Kidney (tissue), 13 donors: ENCODE measurements at regions not wholly inside any gene's neighbourhood (a gene's known extent, or its start where the extent isn't known, plus 50 kb on each side); places are given as distances from the start of the nearest gene placed in this dataset.

Source experiments
- DNase-seq, 5 donors: peaks; one replicate each; pipeline ENCODE4 v3.0.0-alpha.2; 2013 to 2020
- FAIRE-seq: peaks from 2 replicates; lab custom pipeline; 2012; peaks lifted over from hg19 to GRCh38; lab: Jason Lieb, UNC
- H3K27ac ChIP-seq, 2 donors: one replicate each; pipeline ENCODE4 v1.7.0; 2013; ENCODE audit warnings: low read depth in 2 of 2, low read length in 2 of 2, inconsistent platforms in 1 of 2
- H3K27me3 ChIP-seq: one replicate; pipeline ENCODE4 v1.7.1; 2013; ENCODE audit warnings: low read length, inconsistent platforms; ENCODE audit not compliant: control insufficient read depth, insufficient read depth
- H3K36me3 ChIP-seq, 3 donors: one replicate each; pipeline versions ENCODE4 v1.7.0 to v1.7.1; 2013; ENCODE audit warnings: low read length in 3 of 3, control low read depth in 1 of 3, inconsistent platforms in 1 of 3; ENCODE audit not compliant: insufficient read depth in 3 of 3, control insufficient read depth in 2 of 3
- H3K4me1 ChIP-seq, 3 donors: one replicate each; pipeline versions ENCODE4 v1.7.0 to v1.7.1; 2013; ENCODE audit warnings: low read length in 3 of 3, inconsistent platforms in 1 of 3, low read depth in 1 of 3; ENCODE audit not compliant: control insufficient read depth in 2 of 3, insufficient read depth in 2 of 3
- H3K4me3 ChIP-seq, 3 donors: one replicate each; pipeline versions ENCODE4 v1.7.0 to v1.8.1; 2013; ENCODE audit warnings: low read length in 3 of 3, control low read depth in 1 of 3, inconsistent platforms in 1 of 3
- H3K9ac ChIP-seq, 3 donors: one replicate each; pipeline versions ENCODE4 v1.7.0 to v1.7.1; 2013; ENCODE audit warnings: low read length in 3 of 3, control low read depth in 1 of 3, inconsistent platforms in 1 of 3
- H3K9me3 ChIP-seq, 3 donors: one replicate each; pipeline versions ENCODE4 v1.7.0 to v1.7.1; 2013; ENCODE audit warnings: low read length in 3 of 3, control low read depth in 1 of 3, inconsistent platforms in 1 of 3; ENCODE audit not compliant: control insufficient read depth in 2 of 3, insufficient read depth in 1 of 3
- intact Hi-C: fragments of 100-400 bp; cut with DNase I; formaldehyde crosslinking; loops from one replicate; pipeline ENCODE4 v1.11.1; 2022
- TF ChIP-seq, protein P1 (sequence below): IDR thresholded peaks from 3 replicates; pipeline ENCODE4 v1.5.1; 2012; ENCODE audit warnings: mild to moderate bottlenecking, moderate library complexity, borderline replicate concordance; ENCODE audit not compliant: insufficient read depth; ENCODE audit errors: extremely low read depth
- donor health status: control.
- donor health status: control.
- donor health status: control.
- donor health status: control.
- donor health status: control.
- donor health status: DM: yes; HTN: yes; CAD: no.
- donor health status: Normal renal cell carcinoma (clear cell type).

DNA sequence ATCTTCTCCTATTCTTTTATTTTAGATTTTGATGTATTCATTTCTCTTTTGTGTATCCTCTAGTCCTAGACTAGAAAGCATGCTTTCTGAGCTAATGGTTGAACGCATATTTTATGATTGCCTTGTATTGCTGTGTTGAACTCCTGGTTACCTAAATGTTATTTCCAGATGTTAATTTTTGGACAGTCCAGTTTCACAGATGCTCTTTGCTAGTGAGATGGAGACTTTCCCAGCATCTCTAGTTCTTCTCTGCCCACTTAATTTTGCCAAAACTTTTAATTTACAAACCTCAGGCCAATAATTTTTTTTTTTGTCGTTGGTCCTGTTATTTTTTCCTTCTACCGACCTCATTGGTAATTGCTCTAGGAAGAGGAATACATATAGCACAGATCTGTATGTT, 153.2 kb downstream of the HAUS1 start:
- Histone ChIP-seq H3K4me1 (peaks cover 0 to 4% (median 0%) of the 10 kb centered on the region in 3 donors), H3K27ac (no peak overlapping the region), H3K36me3 (no peaks in the 10 kb centered on the region), H3K9ac (no peak overlapping the region), H3K4me3 (no peak overlapping the region), H3K27me3 (no peaks in the 10 kb centered on the region), H3K9me3 (no peaks in the 10 kb centered on the region)
- TF ChIP-seq, protein P1, sequence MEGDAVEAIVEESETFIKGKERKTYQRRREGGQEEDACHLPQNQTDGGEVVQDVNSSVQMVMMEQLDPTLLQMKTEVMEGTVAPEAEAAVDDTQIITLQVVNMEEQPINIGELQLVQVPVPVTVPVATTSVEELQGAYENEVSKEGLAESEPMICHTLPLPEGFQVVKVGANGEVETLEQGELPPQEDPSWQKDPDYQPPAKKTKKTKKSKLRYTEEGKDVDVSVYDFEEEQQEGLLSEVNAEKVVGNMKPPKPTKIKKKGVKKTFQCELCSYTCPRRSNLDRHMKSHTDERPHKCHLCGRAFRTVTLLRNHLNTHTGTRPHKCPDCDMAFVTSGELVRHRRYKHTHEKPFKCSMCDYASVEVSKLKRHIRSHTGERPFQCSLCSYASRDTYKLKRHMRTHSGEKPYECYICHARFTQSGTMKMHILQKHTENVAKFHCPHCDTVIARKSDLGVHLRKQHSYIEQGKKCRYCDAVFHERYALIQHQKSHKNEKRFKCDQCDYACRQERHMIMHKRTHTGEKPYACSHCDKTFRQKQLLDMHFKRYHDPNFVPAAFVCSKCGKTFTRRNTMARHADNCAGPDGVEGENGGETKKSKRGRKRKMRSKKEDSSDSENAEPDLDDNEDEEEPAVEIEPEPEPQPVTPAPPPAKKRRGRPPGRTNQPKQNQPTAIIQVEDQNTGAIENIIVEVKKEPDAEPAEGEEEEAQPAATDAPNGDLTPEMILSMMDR: no peak
- intact Hi-C loops: no loop called here
- FAIRE-seq (no peak), DNase-seq (no peak)

DNA sequence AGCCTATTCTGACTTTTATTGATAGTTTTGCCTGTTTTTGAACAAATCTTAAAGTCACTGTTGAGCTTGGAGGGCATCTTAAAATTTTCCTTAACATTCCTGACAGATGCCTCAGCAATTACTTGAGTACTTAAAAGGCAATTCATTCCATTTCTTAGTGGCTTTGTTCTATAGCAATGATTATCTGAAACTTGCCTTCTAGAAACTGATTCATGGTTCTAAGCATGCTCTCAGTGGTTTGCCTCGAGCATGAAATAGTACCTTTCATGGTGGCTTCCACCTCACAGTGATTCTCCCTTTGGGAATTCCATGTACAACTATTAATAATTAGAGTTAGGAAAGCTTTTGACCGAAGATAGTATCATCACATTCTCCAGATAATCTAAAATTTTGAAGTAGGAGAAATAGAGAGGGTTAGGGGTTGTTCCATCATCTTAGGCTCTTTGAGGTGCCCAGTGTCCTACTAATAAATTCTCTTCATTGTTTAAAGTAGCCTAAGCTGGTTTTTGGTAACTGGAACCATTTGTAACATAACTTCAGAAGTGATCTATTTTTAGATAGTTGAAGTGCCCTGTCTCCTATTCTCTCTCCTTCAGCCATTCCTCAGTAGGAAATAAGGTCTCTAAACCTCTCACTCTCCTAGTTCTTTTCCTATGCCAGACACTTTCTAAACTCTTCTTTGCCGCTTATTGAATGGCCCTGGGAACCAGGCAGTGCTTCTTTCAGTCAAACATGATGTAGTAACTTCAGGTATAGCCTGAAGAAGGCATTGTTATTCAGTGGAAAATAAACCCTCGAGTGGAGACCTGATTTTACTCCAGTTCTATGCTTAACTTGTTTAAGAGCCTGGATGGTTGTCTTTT, 156.1 kb downstream of the HAUS1 start:
- Histone ChIP-seq H3K27me3 (no peaks in the 10 kb centered on the region), H3K9me3 (no peaks in the 10 kb centered on the region), H3K4me3 (no peak overlapping the region), H3K9ac (no peak overlapping the region), H3K27ac (no peak overlapping the region), H3K36me3 (peaks cover 0 to 6% (median 5%) of the 10 kb centered on the region in 3 donors), H3K4me1 (no peaks in the 10 kb centered on the region)
- intact Hi-C loops: no loop called here
- no peak for FAIRE-seq
- no peak for DNase-seq
- TF ChIP-seq, protein P1: no peak

DNA sequence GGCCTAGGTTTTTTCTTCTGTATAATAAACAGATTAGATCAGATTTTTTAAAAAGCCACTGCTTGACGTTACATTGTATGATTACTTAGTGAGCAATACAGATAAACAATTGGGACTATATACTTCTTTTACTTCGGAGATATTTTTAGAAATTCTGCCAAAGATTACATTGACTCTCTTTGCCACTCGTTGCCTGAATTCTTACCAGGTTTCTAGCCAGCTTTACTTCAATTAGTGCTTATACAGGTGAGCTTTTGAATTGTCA, 156.6 kb downstream of the HAUS1 start:
- H3K9ac ChIP-seq: no peak overlapping the region
- no peak overlapping the region for H3K4me3 ChIP-seq
- no peak for DNase-seq
- intact Hi-C loops: no loop called here
- no peak for FAIRE-seq
- no peaks in the 10 kb centered on the region for H3K9me3 ChIP-seq
- H3K27me3 ChIP-seq: no peaks in the 10 kb centered on the region
- H3K36me3 ChIP-seq: peaks cover 0 to 6% (median 5%) of the 10 kb centered on the region in 3 donors
- no peaks in the 10 kb centered on the region for H3K4me1 ChIP-seq
- TF ChIP-seq, protein P1: no peak
- no peak overlapping the region for H3K27ac ChIP-seq
